ENCODE measurements at regions not wholly inside any gene's neighbourhood (a gene's known extent, or its start where the extent isn't known, plus 50 kb on each side); places are given as distances from the start of the nearest gene placed in this dataset.

GRCh38 chr11:71119656-71120269, 132.6 kb downstream of the SHANK2 start:
- peak in 2 of 6 donors; percentile 23 to 47 for DNase-seq (ENCODE audit: low read depth in 4 of 6, low spot score in 6 of 6)
- Histone ChIP-seq H3K27ac (ENCODE audit: low read depth, low read length) (no peak overlapping the region), H3K9me3 (ENCODE audit: control insufficient read depth, insufficient read depth, low read length) (no peaks in the 10 kb centered on the region), H3K4me3 (ENCODE audit: low read depth, low read length) (no peak overlapping the region), H3K36me3 (ENCODE audit: control insufficient read depth, insufficient read depth, low read length) (no peaks in the 10 kb centered on the region), H3K27me3 (ENCODE audit: control insufficient read depth, insufficient read depth, low read length) (no peaks in the 10 kb centered on the region), H3K4me1 (ENCODE audit: control insufficient read depth, insufficient read depth, low read length) (peaks cover 6% of the 10 kb centered on the region)
- WGBS (ENCODE audit: insufficient coverage), result 84% methylated on average over 7 of the region's 9 CpGs

GRCh38 chr11:71118671-71119250, 133.6 kb downstream of the SHANK2 start:
- H3K9me3 ChIP-seq (ENCODE audit: control insufficient read depth, insufficient read depth, low read length), result no peaks in the 10 kb centered on the region
- WGBS (ENCODE audit: insufficient coverage), result 94% methylated on average over 18 of the region's 20 CpGs
- H3K4me1 ChIP-seq (ENCODE audit: control insufficient read depth, insufficient read depth, low read length), result peaks cover 11% of the 10 kb centered on the region
- no peaks in the 10 kb centered on the region for H3K36me3 ChIP-seq (ENCODE audit: control insufficient read depth, insufficient read depth, low read length)
- no peak overlapping the region for H3K4me3 ChIP-seq (ENCODE audit: low read depth, low read length)
- no peak for DNase-seq (ENCODE audit: low read depth in 4 of 6, low spot score in 6 of 6)
- no peaks in the 10 kb centered on the region for H3K27me3 ChIP-seq (ENCODE audit: control insufficient read depth, insufficient read depth, low read length)
- H3K27ac ChIP-seq (ENCODE audit: low read depth, low read length), result no peak overlapping the region

GRCh38 chr11:71117311-71117710, 135.1 kb downstream of the SHANK2 start:
- 94% methylated on average over 3 of the region's 5 CpGs for WGBS (ENCODE audit: insufficient coverage)
- no peak overlapping the region for H3K27ac ChIP-seq (ENCODE audit: low read depth, low read length)
- DNase-seq (ENCODE audit: low read depth in 4 of 6, low spot score in 6 of 6), result no peak
- no peaks in the 10 kb centered on the region for H3K9me3 ChIP-seq (ENCODE audit: control insufficient read depth, insufficient read depth, low read length)
- no peaks in the 10 kb centered on the region for H3K36me3 ChIP-seq (ENCODE audit: control insufficient read depth, insufficient read depth, low read length)
- H3K27me3 ChIP-seq (ENCODE audit: control insufficient read depth, insufficient read depth, low read length), result no peaks in the 10 kb centered on the region
- peaks cover 11% of the 10 kb centered on the region for H3K4me1 ChIP-seq (ENCODE audit: control insufficient read depth, insufficient read depth, low read length)
- H3K4me3 ChIP-seq (ENCODE audit: low read depth, low read length), result no peak overlapping the region

GRCh38 chr11:71116693-71117040, 135.7 kb downstream of the SHANK2 start:
- Histone ChIP-seq H3K27me3 (ENCODE audit: control insufficient read depth, insufficient read depth, low read length) (no peaks in the 10 kb centered on the region), H3K27ac (ENCODE audit: low read depth, low read length) (no peak overlapping the region), H3K4me3 (ENCODE audit: low read depth, low read length) (no peak overlapping the region), H3K9me3 (ENCODE audit: control insufficient read depth, insufficient read depth, low read length) (no peaks in the 10 kb centered on the region), H3K4me1 (ENCODE audit: control insufficient read depth, insufficient read depth, low read length) (peaks cover 11% of the 10 kb centered on the region), H3K36me3 (ENCODE audit: control insufficient read depth, insufficient read depth, low read length) (no peaks in the 10 kb centered on the region)
- 94% methylated on average over 3 of the region's 8 CpGs for WGBS (ENCODE audit: insufficient coverage)
- no peak for DNase-seq (ENCODE audit: low read depth in 4 of 6, low spot score in 6 of 6)

- H3K4me3 ChIP-seq (ENCODE audit: low read depth, low read length), result no peak overlapping the region
- no peak for DNase-seq (ENCODE audit: low read depth in 4 of 6, low spot score in 6 of 6)
- no peaks in the 10 kb centered on the region for H3K9me3 ChIP-seq (ENCODE audit: control insufficient read depth, insufficient read depth, low read length)
- H3K27me3 ChIP-seq (ENCODE audit: control insufficient read depth, insufficient read depth, low read length), result no peaks in the 10 kb centered on the region
- peaks cover 11% of the 10 kb centered on the region for H3K4me1 ChIP-seq (ENCODE audit: control insufficient read depth, insufficient read depth, low read length)
- no peak overlapping the region for H3K27ac ChIP-seq (ENCODE audit: low read depth, low read length)
- H3K36me3 ChIP-seq (ENCODE audit: control insufficient read depth, insufficient read depth, low read length), result no peaks in the 10 kb centered on the region
- WGBS (ENCODE audit: insufficient coverage), result 81% methylated on average over 14 of the region's 19 CpGs
Observed at GRCh38 chr11:71115770-71116692, 136.3 kb downstream of the SHANK2 start.

GRCh38 chr11:71114124-71114851, 138.1 kb downstream of the SHANK2 start:
- H3K4me1 ChIP-seq (ENCODE audit: control insufficient read depth, insufficient read depth, low read length), result peaks cover 6% of the 10 kb centered on the region
- peak in 1 of 6 donors; percentile 15 for DNase-seq (ENCODE audit: low read depth in 4 of 6, low spot score in 6 of 6)
- H3K27me3 ChIP-seq (ENCODE audit: control insufficient read depth, insufficient read depth, low read length), result no peaks in the 10 kb centered on the region
- 68% methylated on average over 5 of the region's 12 CpGs for WGBS (ENCODE audit: insufficient coverage)
- no peaks in the 10 kb centered on the region for H3K9me3 ChIP-seq (ENCODE audit: control insufficient read depth, insufficient read depth, low read length)
- H3K36me3 ChIP-seq (ENCODE audit: control insufficient read depth, insufficient read depth, low read length), result peaks cover 4% of the 10 kb centered on the region
- H3K27ac ChIP-seq (ENCODE audit: low read depth, low read length), result no peak overlapping the region
- H3K4me3 ChIP-seq (ENCODE audit: low read depth, low read length), result no peak overlapping the region

GRCh38 chr11:71112990-71113389, 139.4 kb downstream of the SHANK2 start:
- H3K4me1 ChIP-seq (ENCODE audit: control insufficient read depth, insufficient read depth, low read length), result peaks cover 6% of the 10 kb centered on the region
- H3K36me3 ChIP-seq (ENCODE audit: control insufficient read depth, insufficient read depth, low read length), result peaks cover 6% of the 10 kb centered on the region
- WGBS (ENCODE audit: insufficient coverage), result 73% methylated on average over 16 of the region's 16 CpGs
- no peak for DNase-seq (ENCODE audit: low read depth in 4 of 6, low spot score in 6 of 6)
- no peak overlapping the region for H3K27ac ChIP-seq (ENCODE audit: low read depth, low read length)
- no peaks in the 10 kb centered on the region for H3K27me3 ChIP-seq (ENCODE audit: control insufficient read depth, insufficient read depth, low read length)
- no peak overlapping the region for H3K4me3 ChIP-seq (ENCODE audit: low read depth, low read length)
- no peaks in the 10 kb centered on the region for H3K9me3 ChIP-seq (ENCODE audit: control insufficient read depth, insufficient read depth, low read length)

GRCh38 chr11:71112454-71112853, 139.9 kb downstream of the SHANK2 start:
- Histone ChIP-seq H3K27ac (ENCODE audit: low read depth, low read length) (no peak overlapping the region), H3K4me3 (ENCODE audit: low read depth, low read length) (no peak overlapping the region), H3K9me3 (ENCODE audit: control insufficient read depth, insufficient read depth, low read length) (no peaks in the 10 kb centered on the region), H3K4me1 (ENCODE audit: control insufficient read depth, insufficient read depth, low read length) (peaks cover 6% of the 10 kb centered on the region), H3K27me3 (ENCODE audit: control insufficient read depth, insufficient read depth, low read length) (no peaks in the 10 kb centered on the region), H3K36me3 (ENCODE audit: control insufficient read depth, insufficient read depth, low read length) (peaks cover 8% of the 10 kb centered on the region)
- no peak for DNase-seq (ENCODE audit: low read depth in 4 of 6, low spot score in 6 of 6)
- 59% methylated on average over 6 of the region's 9 CpGs for WGBS (ENCODE audit: insufficient coverage)

- Histone ChIP-seq H3K9me3 (ENCODE audit: control insufficient read depth, insufficient read depth, low read length) (no peaks in the 10 kb centered on the region), H3K36me3 (ENCODE audit: control insufficient read depth, insufficient read depth, low read length) (peaks cover 8% of the 10 kb centered on the region), H3K27me3 (ENCODE audit: control insufficient read depth, insufficient read depth, low read length) (no peaks in the 10 kb centered on the region), H3K4me1 (ENCODE audit: control insufficient read depth, insufficient read depth, low read length) (peaks cover 6% of the 10 kb centered on the region), H3K27ac (ENCODE audit: low read depth, low read length) (no peak overlapping the region), H3K4me3 (ENCODE audit: low read depth, low read length) (no peak overlapping the region)
- DNase-seq (ENCODE audit: low read depth in 4 of 6, low spot score in 6 of 6), result no peak
- WGBS (ENCODE audit: insufficient coverage), result 91% methylated on average over 9 of the region's 13 CpGs
Observed at GRCh38 chr11:71109586-71109985, 142.8 kb downstream of the SHANK2 start.
